Fibroblast of lung (primary cell): ENCODE measurements at regions not wholly inside any gene's neighbourhood (a gene's known extent, or its start where the extent isn't known, plus 50 kb on each side); places are given as distances from the start of the nearest gene placed in this dataset.

Experiments used
- CTCF ChIP-seq, 2 donors: IDR thresholded peaks in 1 of 2; conservative IDR thresholded peaks in 1 of 2; 1 replicate in 1 of 2; 2 replicates in 1 of 2; pipeline ENCODE4 v1.5.1; 2011 to 2012; ENCODE audit warnings: low read length in 2 of 2, control low read depth in 1 of 2, inconsistent platforms in 1 of 2, low read depth in 1 of 2, mild to moderate bottlenecking in 1 of 2
- EZH2 ChIP-seq: IDR thresholded peaks from 2 replicates; pipeline ENCODE4 v1.5.1; 2012; ENCODE audit warnings: low read length, control low read depth, mild to moderate bottlenecking; ENCODE audit errors: missing control alignments

- TF ChIP-seq CTCF (conservative IDR thresholded peaks at IDR 0.05 in 1 of 2, IDR thresholded peaks at IDR 0.05 in 1 of 2; ENCODE audit: low read depth in 1 of 2, low read length in 2 of 2) = no peak
- TF ChIP-seq EZH2 = no peak
Measured at GRCh38 chr11:92024788-92025187, 199.8 kb upstream of the FAT3 start.
